Suprapubic skin (tissue), 4 donors: ENCODE measurements at regions not wholly inside any gene's neighbourhood (a gene's known extent, or its start where the extent isn't known, plus 50 kb on each side); places are given as distances from the start of the nearest gene placed in this dataset.

Experiments
- DNase-seq, 2 donors: peaks; one replicate each; pipeline ENCODE4 v3.0.0-alpha.2; 2019; ENCODE audit warnings: low spot score in 2 of 2
- H3K27ac ChIP-seq: fragments of 200-600 bp; sonication (generic); one replicate; pipeline ENCODE4 v1.5.1; 2019
- H3K27me3 ChIP-seq: fragments of 200-600 bp; sonication (generic); one replicate; pipeline ENCODE4 v1.5.1; 2019
- H3K36me3 ChIP-seq: fragments of 200-600 bp; sonication (generic); one replicate; pipeline ENCODE4 v1.5.1; 2019
- H3K4me1 ChIP-seq: fragments of 200-600 bp; sonication (generic); one replicate; pipeline ENCODE4 v1.5.1; 2019
- H3K4me3 ChIP-seq: fragments of 200-600 bp; sonication (generic); one replicate; pipeline ENCODE4 v1.5.1; 2019; ENCODE audit warnings: mild to moderate bottlenecking
- H3K9me3 ChIP-seq: fragments of 200-600 bp; sonication (generic); one replicate; pipeline ENCODE4 v1.5.1; 2019
- EP300 ChIP-seq: sonication (generic); formaldehyde crosslinking; IDR thresholded peaks from one replicate; pipeline ENCODE4 v1.6.1; 2017; ENCODE audit warnings: antibody characterized with exemption
- POLR2A ChIP-seq, 2 donors: fragments of 450-650 bp; IDR thresholded peaks; one replicate each; pipeline ENCODE4 v1.6.1; 2017; ENCODE audit warnings: antibody characterized with exemption in 2 of 2, mild to moderate bottlenecking in 2 of 2, moderate library complexity in 2 of 2
- POLR2AphosphoS5 ChIP-seq, 3 donors: sonication (generic); formaldehyde crosslinking; IDR thresholded peaks; one replicate each; pipeline ENCODE4 v1.6.1; 2017; ENCODE audit warnings: antibody characterized with exemption in 3 of 3
- WGBS: methylation state at CpG from one replicate; pipeline ENCODE4 v1.1.5; 2018; 5-methylcytosine and 5-hydroxymethylcytosine counted together
- TF ChIP-seq, protein P1 (sequence below), 2 donors: fragments of 200-600 bp in 1 of 2; fragments of 450-650 bp in 1 of 2; sonication (generic) in 1 of 2; IDR thresholded peaks; one replicate each; pipeline ENCODE4 v1.5.1; 2016 to 2019; ENCODE audit warnings: antibody characterized with exemption in 2 of 2, mild to moderate bottlenecking in 1 of 2, moderate library complexity in 1 of 2

DNA sequence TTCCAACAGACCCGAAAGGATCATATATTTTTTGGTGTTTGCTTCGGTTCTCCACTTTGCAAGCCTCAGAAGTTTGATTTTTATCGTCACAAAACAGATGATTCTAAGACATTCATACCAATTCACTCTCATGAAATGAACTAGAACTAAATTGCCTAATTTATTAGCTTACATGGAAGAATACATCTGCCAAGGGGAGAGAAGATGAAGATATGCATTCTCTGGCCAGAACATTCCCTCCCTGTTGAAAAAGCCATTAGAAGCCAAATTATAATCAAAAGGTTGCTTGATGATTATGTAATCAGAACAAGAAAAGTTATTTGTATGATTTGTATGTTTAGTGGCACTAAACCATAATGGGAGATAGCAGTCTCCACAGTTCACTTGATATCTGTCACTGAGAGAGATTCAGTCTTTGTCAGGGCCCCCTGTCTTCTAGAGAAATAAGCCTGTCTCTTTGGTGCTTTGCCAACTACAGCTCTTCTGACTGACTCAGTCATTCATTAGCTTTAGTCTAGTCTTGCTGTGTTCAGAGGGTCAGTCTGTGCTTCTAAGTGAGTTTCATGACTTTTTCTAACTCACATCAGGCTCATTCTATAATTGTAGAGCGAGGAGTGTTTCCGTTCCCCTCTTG lies 95.3 kb upstream of the GNAI1 start:
- 60% methylated on average over 5 of the region's 5 CpGs for WGBS
- H3K27me3 ChIP-seq: no peaks in the 10 kb centered on the region
- H3K36me3 ChIP-seq: no peaks in the 10 kb centered on the region
- DNase-seq: no peak
- TF ChIP-seq POLR2AphosphoS5 (IDR thresholded peaks at IDR 0.05): no peak
- TF ChIP-seq EP300: no peak
- TF ChIP-seq POLR2A (IDR thresholded peaks at IDR 0.05): no peak
- TF ChIP-seq, protein P1, sequence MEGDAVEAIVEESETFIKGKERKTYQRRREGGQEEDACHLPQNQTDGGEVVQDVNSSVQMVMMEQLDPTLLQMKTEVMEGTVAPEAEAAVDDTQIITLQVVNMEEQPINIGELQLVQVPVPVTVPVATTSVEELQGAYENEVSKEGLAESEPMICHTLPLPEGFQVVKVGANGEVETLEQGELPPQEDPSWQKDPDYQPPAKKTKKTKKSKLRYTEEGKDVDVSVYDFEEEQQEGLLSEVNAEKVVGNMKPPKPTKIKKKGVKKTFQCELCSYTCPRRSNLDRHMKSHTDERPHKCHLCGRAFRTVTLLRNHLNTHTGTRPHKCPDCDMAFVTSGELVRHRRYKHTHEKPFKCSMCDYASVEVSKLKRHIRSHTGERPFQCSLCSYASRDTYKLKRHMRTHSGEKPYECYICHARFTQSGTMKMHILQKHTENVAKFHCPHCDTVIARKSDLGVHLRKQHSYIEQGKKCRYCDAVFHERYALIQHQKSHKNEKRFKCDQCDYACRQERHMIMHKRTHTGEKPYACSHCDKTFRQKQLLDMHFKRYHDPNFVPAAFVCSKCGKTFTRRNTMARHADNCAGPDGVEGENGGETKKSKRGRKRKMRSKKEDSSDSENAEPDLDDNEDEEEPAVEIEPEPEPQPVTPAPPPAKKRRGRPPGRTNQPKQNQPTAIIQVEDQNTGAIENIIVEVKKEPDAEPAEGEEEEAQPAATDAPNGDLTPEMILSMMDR (IDR thresholded peaks at IDR 0.05): no peak
- no peak overlapping the region for H3K27ac ChIP-seq
- no peaks in the 10 kb centered on the region for H3K9me3 ChIP-seq
- H3K4me1 ChIP-seq: no peaks in the 10 kb centered on the region
- H3K4me3 ChIP-seq: no peak overlapping the region

DNA sequence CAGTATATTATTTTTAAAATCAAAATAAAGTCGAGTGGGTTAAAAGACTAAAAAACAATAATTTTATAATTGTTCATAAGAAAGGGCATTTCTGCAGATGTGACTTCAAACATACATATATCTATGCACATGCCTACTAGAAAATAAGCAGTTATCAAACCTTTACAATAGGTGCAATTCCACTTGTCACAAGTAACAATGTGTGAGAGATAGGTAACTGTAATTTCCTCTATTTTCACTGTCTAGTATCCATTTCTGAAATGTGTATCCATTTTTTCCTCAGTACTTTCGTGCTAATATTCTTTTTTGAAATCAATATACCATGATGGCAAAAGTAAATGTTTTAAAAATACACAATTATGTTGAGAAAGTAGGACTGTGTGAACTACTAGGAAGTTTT lies 96.9 kb upstream of the GNAI1 start:
- H3K4me1 ChIP-seq: no peaks in the 10 kb centered on the region
- no peak overlapping the region for H3K27ac ChIP-seq
- H3K36me3 ChIP-seq: no peaks in the 10 kb centered on the region
- H3K4me3 ChIP-seq: no peak overlapping the region
- no peaks in the 10 kb centered on the region for H3K9me3 ChIP-seq
- TF ChIP-seq POLR2A (IDR thresholded peaks at IDR 0.05) (no peak), EP300 (no peak), POLR2AphosphoS5 (IDR thresholded peaks at IDR 0.05) (no peak)
- TF ChIP-seq, protein P1 (IDR thresholded peaks at IDR 0.05): no peak
- WGBS: 78% methylated on average over 2 of the region's 2 CpGs
- no peaks in the 10 kb centered on the region for H3K27me3 ChIP-seq
- no peak for DNase-seq

DNA sequence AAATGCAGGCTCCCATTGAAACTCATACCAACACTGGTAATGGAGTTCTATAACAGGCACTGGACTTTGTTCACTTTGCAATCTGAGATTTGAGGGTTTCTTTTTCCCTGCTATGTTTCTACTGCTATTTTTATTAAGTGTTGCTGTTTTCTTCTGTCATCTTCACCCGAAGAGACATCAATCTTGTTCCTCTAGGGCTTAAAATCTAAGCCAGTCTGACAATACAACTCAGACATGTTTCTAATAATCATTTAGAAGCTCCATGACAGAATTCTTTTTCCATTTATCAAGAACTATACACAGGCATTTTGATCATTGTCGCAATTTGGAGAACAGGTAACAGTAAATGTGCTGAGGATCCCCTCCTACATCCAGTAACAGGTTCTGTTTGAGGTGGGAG lies 98.5 kb upstream of the GNAI1 start:
- no peak for TF ChIP-seq POLR2AphosphoS5 (IDR thresholded peaks at IDR 0.05)
- TF ChIP-seq EP300: no peak
- TF ChIP-seq POLR2A (IDR thresholded peaks at IDR 0.05): no peak
- TF ChIP-seq, protein P1 (IDR thresholded peaks at IDR 0.05): no peak
- Histone ChIP-seq H3K27me3 (no peaks in the 10 kb centered on the region), H3K9me3 (no peaks in the 10 kb centered on the region), H3K4me3 (no peak overlapping the region), H3K27ac (no peak overlapping the region), H3K36me3 (no peaks in the 10 kb centered on the region), H3K4me1 (no peaks in the 10 kb centered on the region)
- 31% methylated on average over 2 of the region's 2 CpGs for WGBS
- no peak for DNase-seq

DNA sequence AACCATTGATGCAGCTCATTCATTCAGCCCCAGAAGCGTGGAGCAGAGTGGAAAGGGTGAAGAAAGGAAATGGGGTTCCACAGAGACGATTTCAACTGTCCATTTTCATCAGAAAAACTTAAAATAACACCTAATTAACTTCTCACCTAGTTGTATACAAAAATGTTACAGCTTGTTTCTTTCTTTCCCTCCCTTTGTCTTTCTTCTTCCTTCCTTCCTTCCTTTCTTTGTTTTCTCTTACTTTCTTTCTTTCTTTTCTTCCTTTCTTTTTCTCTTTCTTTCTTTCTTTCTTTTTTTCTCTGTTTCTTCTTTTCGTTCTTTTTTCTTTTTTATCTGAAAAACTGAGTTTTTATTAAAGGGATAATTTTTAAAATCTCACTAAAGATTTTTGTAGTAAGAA lies 105.9 kb upstream of the GNAI1 start:
- TF ChIP-seq, protein P1 (IDR thresholded peaks at IDR 0.05): no peak
- no peak for TF ChIP-seq POLR2AphosphoS5 (IDR thresholded peaks at IDR 0.05)
- no peak for TF ChIP-seq POLR2A (IDR thresholded peaks at IDR 0.05)
- Histone ChIP-seq H3K27me3 (no peaks in the 10 kb centered on the region), H3K4me1 (no peaks in the 10 kb centered on the region), H3K36me3 (no peaks in the 10 kb centered on the region), H3K4me3 (no peak overlapping the region), H3K27ac (no peak overlapping the region), H3K9me3 (peaks cover 4% of the 10 kb centered on the region)
- DNase-seq: no peak
- WGBS: 74% methylated on average over 3 of the region's 3 CpGs

DNA sequence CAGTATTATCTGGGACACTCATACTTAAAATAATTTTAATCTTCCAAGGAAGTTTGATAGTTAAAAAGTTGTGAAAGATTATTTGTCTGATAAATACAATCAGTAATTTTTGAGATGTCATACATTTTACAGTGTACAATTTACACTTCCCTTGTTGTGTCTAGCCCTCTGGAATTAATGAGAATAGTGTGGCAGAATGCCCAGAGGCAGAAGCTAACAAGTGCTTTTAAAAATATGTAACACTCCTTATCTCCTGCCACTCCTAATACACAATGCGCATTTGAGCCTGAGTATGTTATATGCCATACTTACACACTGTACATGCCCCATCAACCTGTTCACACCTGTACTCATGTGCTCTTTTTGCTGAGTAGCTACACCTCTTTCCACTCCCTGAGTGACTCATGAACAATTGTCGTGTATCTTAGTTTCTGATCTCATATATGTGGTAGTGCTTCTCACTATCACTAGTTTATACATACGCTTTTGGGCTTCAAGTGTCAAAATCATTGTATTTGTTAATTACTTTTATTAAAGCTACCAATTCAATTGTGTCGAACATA lies 106.9 kb upstream of the GNAI1 start:
- no peak overlapping the region for H3K4me3 ChIP-seq
- WGBS: 61% methylated on average over 4 of the region's 4 CpGs
- DNase-seq: no peak
- H3K27ac ChIP-seq: no peak overlapping the region
- H3K36me3 ChIP-seq: no peaks in the 10 kb centered on the region
- no peak for TF ChIP-seq POLR2A (IDR thresholded peaks at IDR 0.05)
- TF ChIP-seq, protein P1 (IDR thresholded peaks at IDR 0.05): no peak
- no peak for TF ChIP-seq POLR2AphosphoS5 (IDR thresholded peaks at IDR 0.05)
- no peak for TF ChIP-seq EP300
- no peaks in the 10 kb centered on the region for H3K4me1 ChIP-seq
- no peaks in the 10 kb centered on the region for H3K27me3 ChIP-seq
- H3K9me3 ChIP-seq: peaks cover 6% of the 10 kb centered on the region
